Esophagus squamous epithelium (tissue), 5 donors: ENCODE measurements at regions not wholly inside any gene's neighbourhood (a gene's known extent, or its start where the extent isn't known, plus 50 kb on each side); places are given as distances from the start of the nearest gene placed in this dataset.

Source experiments
- DNase-seq: peaks from one replicate; lab custom pipeline; 2025; lab: John Stamatoyannopoulos, UW
- H3K27ac ChIP-seq, 4 donors: fragments of 200-600 bp; sonication (generic); one replicate each; pipeline ENCODE4 v1.5.1; 2016 to 2019; ENCODE audit warnings: mild to moderate bottlenecking in 1 of 4
- H3K27me3 ChIP-seq, 4 donors: fragments of 200-600 bp; sonication (generic); 1 replicate in 3 of 4; 2 replicates in 1 of 4; pipeline versions ENCODE4 v1.5.1 to v1.6.0; 2017 to 2021; ENCODE audit warnings: antibody characterized with exemption in 1 of 4
- H3K36me3 ChIP-seq, 3 donors: fragments of 200-600 bp; sonication (generic); one replicate each; pipeline ENCODE4 v1.5.1; 2016 to 2019
- H3K4me1 ChIP-seq, 3 donors: fragments of 200-600 bp; sonication (generic); one replicate each; pipeline ENCODE4 v1.5.1; 2017 to 2019
- H3K4me3 ChIP-seq, 4 donors: fragments of 200-600 bp; sonication (generic); 1 replicate in 3 of 4; 2 replicates in 1 of 4; pipeline ENCODE4 v1.5.1; 2016 to 2019; ENCODE audit warnings: mild to moderate bottlenecking in 2 of 4, moderate library complexity in 1 of 4
- H3K9me3 ChIP-seq, 3 donors: fragments of 200-600 bp; sonication (generic); one replicate each; pipeline ENCODE4 v1.5.1; 2016 to 2019
- CTCF ChIP-seq, 6 experiments: fragments of 450-650 bp in 4 of 6; fragments of 200-600 bp in 2 of 6; sonication (generic) in 2 of 6; IDR thresholded peaks; one replicate each; pipeline ENCODE4 v1.5.1; 2016 to 2019; ENCODE audit warnings: antibody characterized with exemption in 6 of 6, mild to moderate bottlenecking in 4 of 6, moderate library complexity in 4 of 6
- POLR2A ChIP-seq, 4 donors: fragments of 450-650 bp; IDR thresholded peaks; one replicate each; pipeline ENCODE4 v1.6.1; 2017; ENCODE audit warnings: antibody characterized with exemption in 4 of 4, mild to moderate bottlenecking in 4 of 4, moderate library complexity in 3 of 4
- WGBS, 2 donors: methylation state at CpG; one replicate each; pipeline ENCODE4 v1.1.5; 2018; 5-methylcytosine and 5-hydroxymethylcytosine counted together
- intact Hi-C: fragments of 100-400 bp; cut with DNase I; formaldehyde crosslinking; loops from one replicate; pipeline ENCODE4 v1.15.0; 2022
- donor health status: DM: yes; HTN: yes; CAD: no.

GRCh38 chr4:115851918-115852766 is 738.7 kb upstream of the NDST4 start:
- Histone ChIP-seq H3K4me1 (no peaks in the 10 kb centered on the region), H3K27ac (no peak overlapping the region), H3K4me3 (no peak overlapping the region), H3K9me3 (peaks cover 0 to 9% (median 3%) of the 10 kb centered on the region in 3 donors), H3K27me3 (no peaks in the 10 kb centered on the region), H3K36me3 (no peaks in the 10 kb centered on the region)
- 8 to 71% methylated on average over 1 of the region's 6 CpGs for WGBS, 2 donors
- DNase-seq = no peak
- intact Hi-C loops = no loop called here
- no peak for TF ChIP-seq POLR2A (IDR thresholded peaks at IDR 0.05)
- peak in 3 of 6 experiments; percentile 9 to 24 (median 21) for TF ChIP-seq CTCF (IDR thresholded peaks at IDR 0.05)

- WGBS, 2 donors = 39 to 62% methylated on average over 3 to 5 of the region's 5 CpGs
- H3K4me1 ChIP-seq = no peaks in the 10 kb centered on the region
- H3K9me3 ChIP-seq = peaks cover 0 to 9% (median 3%) of the 10 kb centered on the region in 3 donors
- DNase-seq = no peak
- TF ChIP-seq CTCF (IDR thresholded peaks at IDR 0.05) (no peak), POLR2A (IDR thresholded peaks at IDR 0.05) (no peak)
- intact Hi-C loops = no loop called here
- no peak overlapping the region for H3K27ac ChIP-seq
- no peaks in the 10 kb centered on the region for H3K36me3 ChIP-seq
- H3K27me3 ChIP-seq = no peaks in the 10 kb centered on the region
- H3K4me3 ChIP-seq = no peak overlapping the region
Observed at GRCh38 chr4:115850799-115851509, 737.5 kb upstream of the NDST4 start.

GRCh38 chr4:115844180-115844579 is 730.8 kb upstream of the NDST4 start:
- Histone ChIP-seq H3K27ac (no peak overlapping the region), H3K4me3 (no peak overlapping the region), H3K4me1 (no peaks in the 10 kb centered on the region), H3K9me3 (peaks cover 0 to 7% (median 0%) of the 10 kb centered on the region in 3 donors), H3K36me3 (no peaks in the 10 kb centered on the region), H3K27me3 (no peaks in the 10 kb centered on the region)
- DNase-seq = no peak
- 53 to 64% methylated on average over 2 of the region's 2 CpGs for WGBS, 2 donors
- intact Hi-C loops = no loop called here
- TF ChIP-seq POLR2A (IDR thresholded peaks at IDR 0.05) (no peak), CTCF (IDR thresholded peaks at IDR 0.05) (no peak)

- H3K27ac ChIP-seq = no peak overlapping the region
- H3K9me3 ChIP-seq = peaks cover 0 to 7% (median 0%) of the 10 kb centered on the region in 3 donors
- H3K4me3 ChIP-seq = no peak overlapping the region
- TF ChIP-seq POLR2A (IDR thresholded peaks at IDR 0.05) = no peak
- no peak for TF ChIP-seq CTCF (IDR thresholded peaks at IDR 0.05)
- intact Hi-C loops = no loop called here
- DNase-seq = no peak
- H3K4me1 ChIP-seq = no peaks in the 10 kb centered on the region
- no peaks in the 10 kb centered on the region for H3K27me3 ChIP-seq
- no peaks in the 10 kb centered on the region for H3K36me3 ChIP-seq
Observed at GRCh38 chr4:115841871-115842270, 728.5 kb upstream of the NDST4 start.

- DNase-seq = no peak
- no peak overlapping the region for H3K27ac ChIP-seq
- H3K4me1 ChIP-seq = no peaks in the 10 kb centered on the region
- TF ChIP-seq POLR2A (IDR thresholded peaks at IDR 0.05) (no peak), CTCF (IDR thresholded peaks at IDR 0.05) (no peak)
- no peaks in the 10 kb centered on the region for H3K36me3 ChIP-seq
- intact Hi-C loops = no loop called here
- peaks cover 0 to 19% (median 0%) of the 10 kb centered on the region in 3 donors for H3K9me3 ChIP-seq
- no peaks in the 10 kb centered on the region for H3K27me3 ChIP-seq
- no peak overlapping the region for H3K4me3 ChIP-seq
- no CpG with 5 or more reads among the region's 3 CpGs for WGBS, 2 donors
Observed at GRCh38 chr4:115834441-115834840, 721.0 kb upstream of the NDST4 start.
